Heart left ventricle (tissue), 13 donors: ENCODE measurements at regions not wholly inside any gene's neighbourhood (a gene's known extent, or its start where the extent isn't known, plus 50 kb on each side); places are given as distances from the start of the nearest gene placed in this dataset.
"Not testable (repeated sequence)": the region's sequence is repeated elsewhere in the genome, so short reads cannot be mapped to it uniquely, and the experiment has no call there.

ENCODE experiments used
- CTCF ChIP-seq, 12 donors: fragments of 200-600 bp; sonication (generic) in 4 of 12; IDR thresholded peaks; one replicate each; pipeline versions ENCODE4 v1.5.0 to v1.8.0; 2018 to 2022; ENCODE audit warnings: antibody characterized with exemption in 12 of 12, mild to moderate bottlenecking in 5 of 12
- POLR2A ChIP-seq, 2 donors: fragments of 450-650 bp; IDR thresholded peaks; one replicate each; pipeline ENCODE4 v1.6.1; 2017; ENCODE audit warnings: antibody characterized with exemption in 2 of 2, mild to moderate bottlenecking in 2 of 2, moderate library complexity in 2 of 2
- donor health status: ischemic (EF 13 %, LVEDD 7.1; RV severe dilation, severe dysfunction).
- donor health status: DM: no; HTN: yes; CAD: no.
- donor health status: DM: no; HTN: no; CAD: no.
- donor health status: ischemic (EF 25% LVEDD 6.9; RV normal size, moderate dysfunction).
- donor health status: ischemic (EF 25% LVEDD 5.7; RV mildly dilated, moderate dysfunction).
- donor health status: ischemic (EF 35%, LVEDD 5.7; RV mildly dilated, moderate dysfunction).
- donor health status: nonischemic (EF 11% LVEDD 7.7; RV severe dilation, severe dysfunction).
- donor health status: DM: yes; HTN: yes; CAD: no.
- donor health status: PGD.
- donor health status: ischemic (EF 29% LVEDD 5.4; RV normal size, mild dysfunction).
- donor health status: nonischemic (EF 23%, LVEDD 6.1; RV moderate dilation, normal function).

DNA sequence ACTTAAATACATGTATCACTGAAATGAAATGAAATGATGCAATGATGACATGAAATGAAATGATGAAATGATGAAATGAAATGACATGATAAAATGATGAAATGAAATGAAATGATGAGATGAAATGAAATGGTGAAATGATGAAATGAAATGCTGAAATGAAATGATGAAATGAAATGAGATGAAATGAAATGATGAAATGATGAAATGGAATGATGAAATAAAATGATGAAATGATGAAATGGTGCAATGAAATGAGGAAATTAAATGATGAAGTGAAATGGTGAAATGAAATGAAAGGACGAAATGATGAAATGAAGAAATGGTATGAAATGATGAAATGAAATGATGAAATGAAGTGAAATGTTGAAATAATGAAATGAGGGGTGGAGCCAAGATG, 3937.8 kb downstream of the SRGAP2C start:
- not testable (repeated sequence) for TF ChIP-seq CTCF, POLR2A (IDR thresholded peaks at IDR 0.05)
